HG02884 (cell line): ENCODE measurements at regions not wholly inside any gene's neighbourhood (a gene's known extent, or its start where the extent isn't known, plus 50 kb on each side); places are given as distances from the start of the nearest gene placed in this dataset.
A peak's percentile ranks its signal among the peaks of the same experiment; 100 is the strongest.

ENCODE experiments used
- ATAC-seq: cut with Tn5 transposase; IDR thresholded peaks from one replicate; pipeline ENCODE4 v1.9.1; 2021; ENCODE audit warnings: mild to moderate bottlenecking, moderate library complexity; ENCODE audit not compliant: unreplicated experiment

- no peak for ATAC-seq
These were observed 267.3 kb upstream of the NPVF start for GRCh38 chr7:25495342-25496250.

GRCh38 chr7:25496476-25497368, 268.4 kb upstream of the NPVF start:
- ATAC-seq, result peak; percentile 93

DNA sequence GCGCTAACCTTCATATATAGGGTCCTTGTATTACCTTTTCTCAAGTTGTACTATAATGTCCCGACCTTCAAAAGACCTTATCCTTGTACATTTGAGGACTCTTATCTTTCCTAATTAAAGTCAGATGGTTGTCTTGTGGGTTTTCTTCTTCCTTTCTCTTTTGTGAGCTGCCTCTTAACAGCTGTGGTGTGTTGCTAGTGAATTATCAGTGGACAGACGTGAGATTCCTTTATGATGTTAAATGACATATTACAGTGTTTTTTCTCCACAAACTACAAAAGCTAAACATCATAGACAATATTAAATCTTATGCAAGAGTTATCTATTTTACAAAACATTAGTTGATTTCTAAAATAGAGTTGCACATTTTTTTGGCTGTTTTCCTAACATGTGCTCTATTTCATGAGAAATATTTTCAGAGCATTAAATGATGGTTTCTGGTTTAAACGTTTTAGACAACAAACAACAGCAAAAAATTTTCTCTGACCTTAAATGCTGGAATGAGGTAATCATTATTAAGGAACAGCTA, 272.2 kb upstream of the NPVF start:
- ATAC-seq, result no peak

DNA sequence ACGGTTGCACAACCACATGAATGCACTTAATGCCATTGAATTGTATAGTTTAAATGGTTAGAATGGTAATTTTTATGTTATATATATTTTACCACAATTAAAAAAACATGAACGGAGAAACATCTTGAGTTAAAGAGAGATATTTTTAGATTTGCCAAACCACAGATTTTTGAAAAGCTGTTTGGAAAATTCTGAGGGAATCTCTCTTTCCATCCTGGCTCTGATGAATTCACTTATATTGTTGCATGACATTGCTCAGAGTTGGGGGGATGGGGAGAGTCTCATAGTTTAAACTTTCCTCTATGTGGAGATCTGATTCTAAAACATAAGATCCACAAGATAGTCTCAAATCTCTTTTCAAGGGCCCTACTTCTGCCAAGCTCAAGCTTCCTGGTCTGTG, 275.0 kb upstream of the NPVF start:
- no peak for ATAC-seq

- ATAC-seq, result no peak
These were observed 283.9 kb upstream of the NPVF start for GRCh38 chr7:25512061-25512687.

DNA sequence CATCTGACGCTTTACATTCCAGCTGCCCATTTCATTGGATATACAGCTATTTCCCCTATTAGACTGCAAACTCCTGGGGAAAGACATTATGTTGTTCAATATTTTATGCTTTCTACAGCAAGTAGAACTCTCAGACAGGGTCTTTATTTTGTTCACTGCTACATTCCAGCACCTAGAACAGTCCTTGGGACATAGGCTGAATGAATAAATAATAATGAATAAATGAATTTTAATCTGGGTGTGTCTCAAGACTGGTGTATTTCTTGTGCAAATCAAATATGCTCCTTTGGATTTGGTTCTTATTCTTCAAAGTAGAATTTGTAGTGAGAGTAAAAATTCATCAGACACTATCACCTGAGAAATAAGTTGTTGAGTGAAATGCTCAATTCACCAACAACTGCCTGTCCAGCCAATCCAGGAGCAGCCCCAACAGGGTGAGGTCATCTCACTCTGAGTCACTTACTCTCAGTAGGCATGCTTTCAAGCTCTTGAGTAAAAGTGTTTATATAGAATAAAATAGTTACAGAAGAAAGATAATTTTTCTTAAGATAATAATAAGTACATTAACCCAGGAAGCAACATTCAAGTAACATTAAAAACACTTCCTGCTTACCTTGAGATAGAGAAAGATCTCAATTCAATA, 287.5 kb upstream of the NPVF start:
- no peak for ATAC-seq

DNA sequence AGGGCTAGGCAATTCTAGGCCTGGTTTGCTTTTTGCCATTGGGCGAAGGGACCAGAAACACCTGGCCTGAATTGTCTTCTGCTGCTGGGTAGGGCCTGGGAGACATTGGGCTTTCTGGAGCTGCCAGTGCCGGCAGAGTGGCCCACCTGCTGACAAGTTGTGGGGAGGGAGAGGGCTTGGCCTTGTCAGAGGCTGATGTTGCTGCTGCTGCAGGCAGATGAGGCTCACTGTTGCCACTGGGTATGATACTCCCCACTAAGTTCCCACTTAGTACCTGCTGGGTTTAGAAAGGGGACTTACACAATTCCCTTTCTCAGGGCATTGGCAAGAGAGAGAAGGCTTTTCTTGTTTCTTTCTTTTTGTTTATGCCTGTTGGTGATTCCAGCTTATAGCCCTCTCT, 289.6 kb upstream of the NPVF start:
- no peak for ATAC-seq

- no peak for ATAC-seq
These were observed 291.7 kb upstream of the NPVF start for GRCh38 chr7:25520017-25520416.

GRCh38 chr7:25520516-25520915, 292.2 kb upstream of the NPVF start:
- no peak for ATAC-seq

DNA sequence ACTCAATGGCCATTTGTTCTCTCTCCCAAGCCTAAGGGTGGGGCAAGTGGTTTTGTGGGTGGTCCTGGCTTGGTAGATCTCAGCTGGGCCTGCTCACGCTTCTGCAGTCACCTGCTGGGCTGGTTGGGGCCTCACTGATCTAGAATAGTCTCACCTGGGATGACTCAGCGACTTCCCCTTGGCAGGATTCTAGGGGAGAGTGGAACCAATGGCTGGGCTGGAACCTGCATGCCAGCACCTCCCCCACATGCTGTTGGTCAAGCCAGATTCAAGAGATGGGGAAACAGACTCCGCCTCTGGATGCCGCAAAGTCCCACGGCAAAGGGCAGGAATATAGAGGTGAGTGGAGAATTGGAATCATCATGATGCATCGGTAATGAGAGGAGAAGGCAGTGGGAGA, 292.9 kb upstream of the NPVF start:
- ATAC-seq, result no peak

- no peak for ATAC-seq
These were observed 294.4 kb upstream of the NPVF start for GRCh38 chr7:25522727-25523126.

GRCh38 chr7:25527665-25528170, 299.4 kb upstream of the NPVF start:
- ATAC-seq, result no peak

DNA sequence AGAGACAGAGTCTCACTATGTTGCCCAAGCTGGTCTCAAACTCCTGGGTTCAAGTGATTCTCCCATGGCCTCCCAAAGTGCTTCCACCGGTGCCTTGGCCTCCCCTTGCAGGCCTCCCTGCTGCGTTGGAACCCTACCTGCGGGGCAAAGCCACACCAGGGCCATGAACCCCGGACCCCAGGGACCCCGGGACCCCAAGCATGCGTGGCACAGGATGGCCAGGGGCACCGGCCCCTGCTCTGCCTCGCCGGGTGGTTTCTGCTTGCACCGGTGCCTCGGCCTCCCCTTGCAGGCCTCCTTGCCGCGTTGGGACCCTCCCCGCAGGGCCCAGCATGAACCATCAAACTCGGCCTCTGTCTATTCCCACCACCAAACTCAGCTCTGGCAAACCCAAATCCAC, 301.0 kb upstream of the NPVF start:
- ATAC-seq, result no peak

DNA sequence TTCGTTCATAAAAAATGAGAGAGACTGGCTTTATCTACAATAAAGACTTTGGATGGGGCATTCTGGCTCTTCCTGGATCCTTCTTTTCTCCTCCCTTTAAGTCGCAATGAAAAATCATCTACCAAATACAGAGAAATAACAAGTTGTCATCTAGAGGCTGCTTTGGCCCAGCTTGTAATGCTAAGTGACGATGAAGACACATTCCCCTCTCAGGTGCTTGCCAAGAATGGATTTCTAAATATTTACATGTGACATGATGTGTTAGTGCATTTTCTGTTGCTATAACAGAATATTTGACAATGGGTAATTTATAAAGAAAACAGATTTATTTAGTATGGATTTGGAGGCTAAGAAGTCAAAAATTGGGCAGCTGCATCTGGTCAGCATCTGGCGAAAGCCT, 308.6 kb upstream of the NPVF start:
- ATAC-seq, result no peak

DNA sequence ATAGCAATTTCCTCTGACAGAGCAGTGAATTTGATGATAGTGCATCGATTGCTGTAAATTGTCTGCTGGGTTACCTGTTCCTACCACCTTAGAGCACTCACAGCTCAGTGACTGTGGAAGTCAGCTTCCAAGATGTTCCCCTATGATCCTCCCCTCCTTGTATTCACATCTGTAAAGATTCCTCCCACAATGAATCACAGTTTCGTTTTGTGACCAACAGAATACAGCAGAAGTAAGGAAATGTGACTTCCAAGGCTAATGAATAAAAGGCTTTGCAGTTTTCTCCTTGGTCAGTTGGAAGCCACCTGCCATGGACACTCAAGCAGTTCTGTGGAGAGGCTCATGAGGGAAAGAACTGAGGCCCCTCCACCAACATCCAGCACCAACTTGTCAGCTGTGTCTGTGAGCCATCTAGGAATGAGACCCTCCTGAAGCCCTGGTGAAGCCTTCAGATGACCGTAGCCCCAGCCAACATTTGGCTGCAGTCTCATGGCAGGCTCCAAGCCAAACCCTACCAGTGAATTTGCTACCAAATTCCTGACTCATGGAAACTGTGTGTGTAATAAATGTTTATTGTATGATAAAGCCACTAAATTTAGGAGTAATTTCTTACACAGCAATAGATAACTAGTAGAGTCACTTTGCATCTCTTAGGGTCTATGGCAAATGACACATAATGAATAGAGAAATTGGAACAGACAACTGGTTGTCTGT, 309.5 kb upstream of the NPVF start:
- ATAC-seq, result no peak

DNA sequence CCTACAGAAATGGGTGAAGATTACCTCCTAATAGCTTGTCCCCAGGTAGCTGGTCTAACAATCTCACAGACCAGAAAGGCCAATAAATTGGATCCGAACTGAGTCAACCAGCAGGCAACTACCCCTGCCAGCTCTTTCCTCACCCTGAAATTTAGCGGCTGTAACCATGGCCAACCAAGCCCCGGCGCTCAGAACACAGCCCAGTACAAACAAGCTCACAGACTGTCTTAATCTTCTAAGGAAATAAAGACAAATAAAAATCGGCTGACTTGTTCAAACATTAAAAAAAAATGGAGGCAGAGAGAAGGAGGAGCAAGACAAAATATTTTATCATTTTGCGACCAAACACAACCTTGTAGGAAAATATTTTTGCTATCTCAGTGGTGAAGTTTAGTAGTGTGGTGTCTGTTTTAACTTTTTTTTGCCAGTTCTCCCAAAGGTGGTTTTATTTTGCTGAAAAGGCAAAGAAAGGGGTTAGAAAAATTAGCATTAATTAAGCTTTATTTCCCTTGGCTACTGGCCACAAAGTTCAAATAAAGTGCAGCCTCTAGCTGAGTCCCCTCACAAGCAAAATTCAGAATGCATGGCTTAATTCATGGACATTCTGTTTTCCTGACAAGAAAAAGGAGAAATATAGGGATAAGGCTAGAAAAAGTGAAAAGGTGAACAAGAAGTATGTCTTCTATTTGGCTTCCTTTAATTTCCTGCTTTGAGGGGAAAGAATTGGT, 313.0 kb upstream of the NPVF start:
- no peak for ATAC-seq

- ATAC-seq, result no peak
These were observed 313.6 kb upstream of the NPVF start for GRCh38 chr7:25541877-25542276.

DNA sequence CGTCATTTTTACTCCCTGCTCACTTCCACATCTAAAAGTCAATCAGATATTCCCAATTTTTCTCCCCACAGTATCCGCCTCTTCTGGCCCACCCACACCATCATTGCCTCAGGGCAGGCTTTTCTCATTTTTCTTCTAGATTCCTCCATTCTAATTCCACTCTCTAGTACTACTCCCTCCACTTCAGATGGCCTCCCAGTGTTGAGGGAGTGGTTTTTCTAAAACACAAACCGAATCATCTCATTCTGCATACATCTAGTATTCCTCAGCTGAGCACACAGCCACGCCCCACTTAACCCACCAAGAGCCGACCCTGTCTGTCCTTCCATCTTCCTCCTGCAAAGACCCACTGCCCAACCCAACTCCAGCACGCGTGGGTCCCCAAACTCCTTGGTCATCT, 314.9 kb upstream of the NPVF start:
- no peak for ATAC-seq

- ATAC-seq, result no peak
These were observed 315.5 kb upstream of the NPVF start for GRCh38 chr7:25543798-25544197.
